EL (cell line): ENCODE measurements at regions not wholly inside any gene's neighbourhood (a gene's known extent, or its start where the extent isn't known, plus 50 kb on each side); places are given as distances from the start of the nearest gene placed in this dataset.

Source experiments
- DNase-seq: peaks from one replicate; pipeline ENCODE4 v3.0.0-alpha.2; 2016

DNA sequence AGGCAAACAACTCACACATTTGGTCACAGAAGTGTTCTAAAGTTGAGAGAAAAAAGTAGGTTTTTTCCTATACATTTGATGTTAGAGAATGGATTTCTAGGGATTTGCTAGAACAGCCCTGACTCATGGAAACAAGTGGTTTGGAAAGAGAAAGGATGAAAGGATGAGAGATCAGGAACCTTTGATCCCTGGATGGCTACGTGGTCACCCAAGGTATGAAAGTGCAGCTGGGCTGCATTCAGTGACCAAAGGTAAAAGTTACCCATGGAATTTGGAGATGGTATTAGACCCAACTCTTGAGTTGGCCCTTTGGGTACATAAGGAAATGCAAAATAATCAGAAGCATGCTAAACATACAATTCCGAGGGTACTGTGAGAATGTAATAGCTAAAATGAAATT lies 61.3 kb upstream of the SPIN1 start:
- no peak for DNase-seq

DNA sequence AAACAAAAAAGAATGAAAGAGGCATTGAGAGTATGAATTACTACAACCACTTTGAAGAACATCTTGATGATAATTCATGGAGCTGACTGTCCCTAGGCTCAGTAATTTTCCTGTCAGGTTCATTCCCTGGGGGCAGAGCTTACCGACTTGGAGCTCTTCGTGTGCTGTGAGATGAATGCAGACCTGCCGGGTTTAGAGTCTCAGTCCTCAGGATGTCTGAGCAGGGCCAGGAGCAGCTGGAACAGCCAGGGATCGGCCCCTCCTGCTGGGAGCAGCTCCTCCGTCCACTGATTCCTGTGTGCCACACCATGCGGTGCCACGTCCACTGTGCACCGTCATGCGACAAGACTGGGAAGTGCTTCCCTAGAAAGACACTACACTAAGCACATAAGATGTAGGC lies 62.2 kb upstream of the SPIN1 start:
- no peak for DNase-seq

DNA sequence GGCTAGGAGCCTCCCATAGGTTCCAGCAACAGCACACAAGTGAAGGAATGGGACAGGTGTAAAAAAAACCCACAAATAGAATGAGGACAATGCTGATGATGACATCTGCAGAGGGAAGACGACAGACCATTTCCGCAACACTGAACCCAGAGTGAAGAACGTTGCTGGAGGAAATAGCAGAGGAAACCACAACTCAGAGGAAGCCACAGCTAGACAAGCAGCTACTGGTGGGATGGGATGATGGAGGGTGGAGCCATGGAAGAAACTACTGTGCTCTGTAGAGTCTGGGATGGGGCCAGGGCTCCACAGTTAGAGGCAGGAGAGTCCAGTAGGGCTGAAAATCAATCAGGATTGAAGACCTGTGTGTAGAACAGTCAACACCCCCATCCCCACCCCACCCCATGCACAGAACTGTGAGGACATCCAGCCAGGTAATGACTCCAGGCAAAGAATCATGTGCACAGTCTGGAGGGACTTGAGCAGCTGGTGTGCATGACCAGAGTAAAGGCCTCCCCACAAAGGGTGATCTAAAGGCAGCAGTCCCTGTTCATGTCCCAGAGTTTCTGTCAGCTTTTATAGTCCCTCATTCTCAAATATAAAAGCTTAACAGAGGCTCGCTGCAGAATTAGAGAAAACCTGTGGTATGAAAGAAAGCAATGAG lies 65.2 kb upstream of the SPIN1 start:
- peak; percentile 61 for DNase-seq

DNA sequence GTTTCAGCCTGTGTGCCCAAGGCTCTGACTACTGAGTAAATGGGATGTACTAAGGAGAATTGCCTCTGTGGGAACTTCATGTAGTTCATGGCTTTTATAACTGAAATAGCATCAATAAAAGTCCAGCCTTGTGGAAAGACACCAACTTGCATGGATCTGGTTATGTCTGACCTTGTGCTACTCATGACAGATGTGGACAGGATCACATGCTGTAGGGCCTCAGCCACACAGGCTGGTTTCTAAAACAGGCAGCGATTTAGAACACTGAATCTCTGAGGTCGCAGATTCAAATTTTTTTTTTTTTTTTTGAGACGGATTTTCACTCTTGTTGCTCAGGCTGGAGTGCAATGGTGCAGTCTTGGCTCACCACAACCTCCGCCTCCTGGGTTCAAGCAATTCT lies 66.5 kb upstream of the SPIN1 start:
- DNase-seq = no peak

DNA sequence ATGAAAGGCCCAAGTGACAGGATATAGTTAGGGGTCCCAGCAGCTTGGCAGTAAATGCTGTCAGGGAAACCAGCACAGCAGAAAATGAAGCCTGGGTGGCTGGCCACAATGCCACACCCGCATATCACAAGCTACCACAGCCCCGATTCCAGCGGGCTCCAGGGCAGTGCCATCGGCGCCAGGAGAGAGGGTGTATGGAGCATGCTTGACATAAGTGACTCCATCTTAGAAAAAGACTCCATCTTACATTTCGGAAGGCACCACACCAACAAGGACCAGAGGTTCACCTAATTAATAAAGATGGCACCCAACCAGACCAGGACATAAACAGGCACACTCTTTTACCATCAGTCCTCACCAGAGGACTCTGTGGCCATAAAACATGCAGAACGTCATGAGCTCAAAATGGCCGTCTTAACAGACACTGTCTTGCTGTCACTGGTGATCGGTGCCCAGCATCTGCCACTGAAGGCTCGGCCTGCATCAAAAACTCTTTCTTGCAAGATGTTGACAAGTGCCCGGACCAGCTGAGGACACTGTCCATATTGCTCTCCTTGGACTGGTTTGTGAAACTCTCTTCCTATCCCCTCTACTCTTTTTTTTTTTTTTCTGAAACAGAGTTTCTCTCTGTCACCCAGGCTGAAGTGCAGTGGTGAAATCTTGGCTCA lies 67.4 kb upstream of the SPIN1 start:
- DNase-seq = no peak

DNA sequence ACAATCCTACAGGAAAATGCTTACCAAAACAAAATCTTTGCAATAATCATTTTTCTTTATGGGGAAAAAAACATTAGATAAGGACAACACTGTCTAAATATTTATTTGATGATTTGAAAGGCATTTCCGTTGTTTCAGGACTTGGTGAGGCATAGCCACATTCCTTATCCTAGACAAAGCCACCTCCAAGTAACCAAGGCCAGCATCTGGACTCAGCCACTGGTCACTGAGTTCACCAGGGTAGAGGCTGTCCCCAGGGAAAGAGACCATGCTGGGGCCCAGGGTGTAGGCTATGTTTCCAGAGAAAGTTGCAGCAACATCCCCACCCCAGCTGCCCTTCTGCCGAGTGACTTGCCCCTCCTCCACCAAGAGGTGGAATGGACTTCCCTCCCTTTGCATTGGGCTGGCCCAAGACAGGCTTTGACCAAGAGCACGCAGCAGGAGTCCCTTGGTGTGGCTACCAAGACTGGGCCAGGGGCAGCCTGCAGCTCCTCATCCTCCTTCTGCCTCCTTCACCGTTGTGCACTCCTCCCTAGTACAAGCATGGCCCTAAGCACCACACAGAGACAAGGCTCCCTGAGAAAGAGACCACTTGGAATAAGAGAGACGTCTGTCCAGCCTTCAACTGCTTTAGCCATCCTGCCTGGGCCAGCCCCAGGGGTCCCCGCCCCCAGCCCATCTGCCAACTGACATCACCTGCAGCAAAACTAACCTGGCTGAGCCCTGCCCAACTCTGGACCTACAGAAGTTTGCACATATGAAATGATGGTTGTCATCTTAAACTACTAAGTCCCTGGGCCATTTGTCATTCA lies 68.1 kb upstream of the SPIN1 start:
- peak; percentile 65 for DNase-seq

DNA sequence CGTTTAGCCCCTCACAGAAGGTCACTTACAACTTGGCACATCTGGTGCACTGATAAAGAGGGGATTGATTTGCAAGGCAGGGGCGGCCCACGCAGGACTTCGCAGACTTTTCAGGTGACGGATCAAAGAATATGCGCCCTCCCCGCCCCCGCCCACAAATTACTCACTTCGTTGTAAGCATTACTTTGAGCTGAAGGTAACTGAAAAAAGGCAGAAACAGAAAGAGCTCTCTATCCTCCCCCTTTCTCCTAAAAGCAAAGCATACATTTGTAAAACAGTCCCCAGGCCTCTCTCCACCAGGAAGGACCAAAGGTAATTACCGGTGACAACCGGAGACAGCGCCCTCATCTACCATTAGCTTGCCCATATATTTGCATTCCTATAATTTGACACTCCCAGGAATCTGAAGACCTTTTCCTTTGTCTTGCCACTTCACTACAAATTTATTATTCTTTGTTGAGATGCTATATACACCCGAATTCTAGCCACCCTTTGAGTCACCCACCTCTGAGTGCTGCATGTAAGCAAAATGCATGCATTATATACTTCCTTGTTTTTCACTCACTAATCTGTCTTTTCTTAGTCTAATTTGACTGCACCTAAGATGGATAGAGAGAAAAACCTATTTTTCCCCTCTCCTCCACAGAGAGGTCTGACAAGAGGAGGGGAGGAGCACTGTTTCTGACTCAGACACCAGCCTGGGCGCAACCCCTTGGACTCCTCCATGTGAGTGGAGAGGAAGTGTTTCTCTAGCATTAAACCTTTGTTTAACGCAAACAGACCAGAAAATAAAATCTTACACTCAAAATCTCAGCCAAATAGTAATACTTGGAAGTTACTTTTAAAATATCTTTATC lies 74.7 kb upstream of the SPIN1 start:
- no peak for DNase-seq

DNA sequence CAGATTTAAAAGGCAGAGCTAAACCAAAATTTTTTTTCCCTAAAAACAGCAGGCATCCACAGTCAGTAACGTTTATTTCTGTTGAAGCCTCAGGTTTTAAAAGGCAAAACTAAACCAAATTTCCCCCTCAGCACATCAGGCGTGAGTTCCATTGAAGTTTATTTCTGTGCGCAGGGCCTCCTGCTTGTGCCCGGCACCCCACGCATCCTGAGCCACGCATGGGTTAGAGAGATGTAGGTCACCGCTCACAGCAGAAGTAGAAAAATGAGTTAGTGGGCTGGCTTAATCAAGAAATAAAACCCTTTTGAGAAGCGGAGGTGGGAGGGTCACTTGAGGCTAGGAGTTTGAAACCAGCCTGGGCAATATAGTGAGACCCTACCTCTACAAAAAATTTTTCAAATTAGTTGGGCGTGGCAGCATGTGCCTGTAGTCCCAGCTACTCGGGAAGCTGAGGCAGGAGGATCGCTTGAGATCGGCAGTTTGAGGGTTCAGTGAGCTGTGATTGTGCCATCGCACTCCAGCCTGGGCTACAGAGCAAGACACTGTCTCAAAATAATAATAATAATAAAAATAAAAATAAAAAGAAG lies 75.6 kb upstream of the SPIN1 start:
- DNase-seq = no peak

DNA sequence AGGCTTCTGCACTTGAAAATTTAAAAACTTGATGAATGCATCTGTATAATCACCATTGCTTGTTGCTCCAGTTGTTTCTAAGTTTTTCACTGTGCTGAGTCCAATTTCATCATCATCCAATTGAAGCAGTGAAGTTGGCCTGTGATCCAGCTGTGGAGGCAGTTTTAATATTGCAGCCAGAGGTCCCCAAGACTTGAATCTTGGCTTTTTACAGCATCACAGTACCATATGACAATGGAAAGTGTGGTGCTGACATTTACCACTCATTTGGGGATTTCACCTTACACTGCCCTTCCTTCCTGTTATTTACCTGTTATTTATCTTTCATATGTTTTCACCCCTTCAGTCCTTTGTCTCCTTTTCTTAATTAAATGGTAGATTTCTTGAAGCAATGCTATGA lies 76.2 kb upstream of the SPIN1 start:
- DNase-seq = no peak

DNA sequence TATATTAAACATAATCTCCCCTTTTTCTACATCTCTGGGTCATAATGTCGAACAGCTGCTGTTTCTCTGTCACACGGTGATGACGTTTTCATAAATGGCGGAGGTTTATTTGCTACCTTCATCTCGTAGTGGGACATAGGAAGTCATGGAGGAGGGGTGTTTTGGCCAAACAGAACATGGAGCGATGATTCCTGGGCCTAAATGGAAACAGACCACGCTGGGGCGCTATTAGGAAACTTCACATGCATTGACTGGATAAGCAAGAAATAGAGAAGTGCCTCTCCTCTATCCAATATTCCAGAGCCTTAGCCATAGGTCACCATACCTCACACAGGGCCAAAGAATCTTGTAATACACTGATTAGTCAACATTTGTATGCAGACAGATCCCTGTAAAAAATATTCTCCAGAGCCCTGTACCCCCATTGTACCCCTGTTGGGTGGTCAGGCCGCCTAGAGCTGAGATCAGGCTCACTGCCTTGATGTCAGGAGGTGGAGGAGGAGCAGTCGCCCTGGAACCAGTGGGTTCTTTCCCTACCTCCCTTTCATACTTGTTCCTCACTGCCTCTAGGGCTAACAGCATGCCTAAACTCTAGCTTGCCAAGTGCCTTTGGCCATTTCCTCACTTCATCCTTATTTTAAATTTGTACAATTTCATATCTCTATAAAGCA lies 77.8 kb upstream of the SPIN1 start:
- no peak for DNase-seq

DNA sequence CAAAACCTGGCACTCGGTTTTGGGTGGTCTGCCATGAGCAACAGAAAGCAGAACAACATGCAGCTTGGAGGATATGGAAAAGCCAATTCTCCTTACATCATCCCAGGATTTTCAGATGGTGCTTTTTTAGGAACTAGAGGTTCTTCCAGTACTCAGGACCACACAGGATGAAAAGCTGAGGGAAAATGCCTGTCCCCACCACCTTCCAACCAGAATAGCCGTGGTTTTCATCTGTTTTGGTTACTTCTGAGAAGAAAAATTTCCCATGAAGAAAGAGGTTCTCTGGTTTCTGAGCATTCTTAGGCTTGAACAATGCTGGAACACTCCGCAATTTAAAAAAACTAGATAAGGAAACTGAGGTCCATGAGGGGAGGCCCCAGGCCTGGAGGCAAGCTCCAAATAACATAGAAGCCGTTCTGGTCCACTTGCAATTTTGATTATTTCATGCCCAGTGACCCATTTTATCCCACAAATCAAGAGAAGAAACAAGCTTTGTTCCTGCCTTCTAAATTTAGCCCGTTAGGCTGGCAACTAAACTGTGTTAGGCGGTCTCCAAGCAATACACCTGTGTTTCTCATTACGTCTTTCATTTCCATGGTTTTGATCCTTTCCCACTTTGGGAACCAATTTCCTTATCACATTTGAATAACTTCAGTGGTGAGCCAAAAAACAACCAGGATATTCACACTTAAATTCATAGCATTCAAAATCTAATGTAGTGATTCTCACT lies 79.2 kb upstream of the SPIN1 start:
- no peak for DNase-seq

DNA sequence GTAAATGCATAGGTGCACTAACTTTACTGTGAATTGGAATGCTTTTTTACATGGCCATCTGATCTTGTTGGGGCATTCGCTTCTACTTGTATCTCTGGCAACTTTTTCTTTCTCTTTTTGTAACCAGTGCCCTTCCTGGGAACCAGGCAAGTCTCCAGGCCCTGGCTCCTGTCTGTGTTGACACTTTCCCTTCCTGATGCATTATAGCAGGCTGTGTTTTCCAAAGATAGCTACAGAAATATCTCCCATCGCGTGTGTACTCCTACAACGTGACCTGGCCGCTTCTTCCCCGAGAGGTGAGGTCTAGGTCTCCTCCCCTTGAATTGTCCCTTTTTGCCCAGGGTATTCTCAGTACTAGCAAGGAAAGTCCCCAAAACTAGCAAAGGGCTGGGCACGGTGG lies 81.1 kb upstream of the SPIN1 start:
- no peak for DNase-seq

DNA sequence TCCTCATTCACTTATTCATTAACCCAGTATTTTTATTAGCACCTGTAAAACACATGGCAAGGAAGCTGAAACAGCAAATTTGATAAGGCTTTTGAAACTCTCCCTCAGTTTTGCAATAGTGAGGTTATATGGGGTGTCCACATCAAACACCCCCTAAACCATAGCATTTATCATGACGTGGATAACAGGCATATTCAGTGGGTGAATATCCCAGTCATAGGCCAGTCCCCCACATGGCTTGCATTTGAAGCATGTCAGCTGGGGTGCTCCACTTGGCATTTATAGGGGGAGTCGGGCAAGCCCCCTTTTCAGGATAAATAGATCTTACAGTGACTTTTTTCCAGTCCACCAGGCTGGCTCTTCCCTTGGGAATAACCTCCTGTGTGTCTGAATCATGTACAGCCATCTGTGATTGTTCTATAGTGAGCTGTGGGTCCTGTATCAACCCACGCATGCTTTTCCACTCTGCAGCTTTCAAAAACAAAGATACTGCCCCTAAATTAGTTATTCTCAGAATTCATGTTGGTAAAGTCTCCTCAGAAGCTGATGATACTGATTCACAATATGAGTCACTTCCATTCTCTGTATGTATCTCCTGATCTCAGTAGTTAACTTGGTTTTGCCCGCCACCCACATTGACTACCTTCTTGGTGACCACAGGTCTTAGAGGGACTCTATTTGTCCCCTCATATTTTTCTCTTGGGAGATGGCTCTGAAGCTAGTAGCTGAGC lies 84.4 kb upstream of the SPIN1 start:
- peak; percentile 61 for DNase-seq

DNA sequence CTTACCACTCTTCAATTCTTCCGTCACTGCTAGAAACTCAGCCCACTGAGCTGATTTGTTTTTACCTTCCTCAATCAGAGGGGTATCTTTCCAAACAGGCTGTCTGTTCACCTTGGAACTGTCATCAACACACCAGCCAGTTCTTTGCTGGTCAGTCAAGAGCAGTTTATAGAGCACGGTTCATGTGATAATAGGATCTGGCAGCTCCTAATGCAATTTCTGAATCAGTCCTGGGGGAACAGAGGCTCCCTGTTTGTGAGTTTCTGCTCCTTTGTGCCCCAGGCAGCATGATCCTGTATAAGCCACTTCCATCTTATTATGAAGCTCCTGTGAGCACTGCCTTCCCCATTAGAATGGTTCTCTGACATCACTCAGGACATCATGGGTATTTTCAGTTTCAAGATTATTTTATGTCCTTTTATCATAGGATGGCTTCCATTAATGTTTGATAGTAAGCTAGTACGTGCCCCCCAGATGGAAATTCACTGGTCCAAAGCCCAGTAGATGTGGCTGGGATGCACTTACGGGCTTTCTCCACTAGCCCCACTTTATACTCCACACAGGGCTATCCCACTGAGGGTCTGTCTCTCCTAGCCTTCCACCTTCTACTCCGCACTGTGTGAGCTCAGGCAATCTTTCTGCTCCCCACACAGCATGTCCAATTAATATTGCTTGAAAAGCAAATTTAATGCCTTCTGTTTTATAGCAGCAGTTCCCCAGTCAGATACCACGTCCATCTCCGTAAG lies 85.5 kb upstream of the SPIN1 start:
- DNase-seq = no peak

DNA sequence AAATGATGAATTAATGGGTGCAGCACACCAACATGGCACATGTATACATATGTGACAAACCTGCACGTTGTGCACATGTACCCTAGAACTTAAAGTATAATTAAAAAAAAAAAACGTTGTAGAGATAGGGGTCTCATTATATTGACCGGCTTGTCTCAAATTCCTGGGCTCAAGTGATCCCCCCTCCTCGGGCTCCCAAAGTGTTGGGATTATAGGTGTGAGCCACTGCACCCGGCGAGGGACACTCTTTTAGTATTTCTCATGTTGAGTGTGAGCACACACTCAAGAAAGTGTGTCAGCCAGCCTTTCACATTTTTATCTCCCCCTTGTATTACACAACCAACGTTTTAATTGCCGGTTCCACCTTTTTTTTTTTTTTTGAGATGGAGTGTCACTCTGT lies 87.7 kb upstream of the SPIN1 start:
- no peak for DNase-seq

DNA sequence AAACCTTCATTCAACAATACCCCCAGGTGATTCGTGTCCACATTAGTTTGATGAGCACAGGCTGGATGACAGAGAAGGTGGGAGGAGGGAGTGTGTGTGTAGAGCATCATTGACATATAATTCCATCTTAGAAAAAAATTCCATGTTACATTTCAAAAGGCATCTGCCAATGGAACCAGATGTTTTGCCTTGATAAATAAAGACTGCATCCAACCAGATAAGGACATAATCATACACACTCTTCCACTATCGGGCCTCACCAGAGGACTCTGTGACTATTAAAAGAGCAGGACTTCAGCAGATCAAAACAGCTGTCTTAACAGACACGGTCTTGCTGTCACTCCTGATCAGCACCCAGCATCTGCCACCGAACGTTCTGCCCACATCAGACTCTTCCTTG lies 96.4 kb upstream of the SPIN1 start:
- no peak for DNase-seq

DNA sequence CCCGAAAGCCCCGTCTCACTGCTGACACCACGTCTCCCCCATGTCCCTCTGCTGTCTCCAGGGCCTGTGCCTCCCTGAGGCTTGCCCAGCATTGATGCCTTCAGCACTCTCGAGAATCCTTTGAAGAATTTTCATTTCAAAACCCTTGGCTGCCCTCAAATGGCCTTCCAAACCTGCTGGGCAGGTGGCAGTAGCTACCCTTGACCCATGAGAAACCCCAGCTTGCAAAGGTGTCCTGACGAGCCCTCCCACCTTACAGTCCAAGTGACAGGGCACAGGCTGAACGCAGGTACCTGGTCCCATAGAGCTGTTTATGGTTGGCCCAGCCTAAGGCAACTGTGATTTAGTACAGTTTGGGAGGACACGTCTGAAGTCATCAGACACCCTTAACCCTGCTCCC lies 97.2 kb upstream of the SPIN1 start:
- DNase-seq = no peak

DNA sequence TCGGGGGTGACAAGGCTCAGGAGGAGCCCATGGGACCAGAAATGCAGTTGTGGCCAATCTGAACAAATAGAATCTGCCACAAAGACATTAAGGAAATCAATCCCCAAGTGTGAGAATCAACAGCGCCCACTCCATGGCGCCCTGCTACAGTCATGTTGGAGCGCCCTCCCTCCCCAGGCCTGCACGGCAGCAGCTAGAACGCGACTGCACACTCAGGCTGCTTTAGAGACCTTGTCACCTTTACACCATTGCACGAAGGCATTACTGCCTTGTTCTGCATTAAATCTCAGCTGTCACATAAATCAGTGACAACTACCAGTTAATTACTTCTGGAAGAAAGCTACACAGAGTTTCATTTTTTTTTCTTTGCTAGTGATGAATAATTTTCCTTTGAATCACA lies 98.7 kb upstream of the SPIN1 start:
- no peak for DNase-seq

DNA sequence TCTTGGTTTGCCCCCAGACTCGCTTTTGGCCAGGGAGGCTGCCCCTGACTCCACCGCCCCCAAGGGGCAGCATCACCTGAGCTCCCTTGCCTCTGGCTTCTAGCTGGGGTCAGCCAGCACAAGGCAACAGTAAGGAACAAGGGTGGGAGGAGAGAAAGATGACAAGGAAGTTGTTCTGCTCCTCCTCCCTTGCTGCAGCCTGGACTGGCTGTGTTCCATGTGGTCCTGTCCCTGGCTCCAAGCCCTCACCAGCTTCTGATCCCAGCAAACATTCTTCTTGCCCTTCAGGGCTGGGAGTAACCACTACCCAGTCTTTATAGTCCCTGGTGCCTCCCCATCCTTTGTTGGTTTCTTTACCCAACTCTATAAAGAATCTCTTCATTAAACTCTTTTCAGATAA lies 100.3 kb upstream of the SPIN1 start:
- peak; percentile 15 for DNase-seq

DNA sequence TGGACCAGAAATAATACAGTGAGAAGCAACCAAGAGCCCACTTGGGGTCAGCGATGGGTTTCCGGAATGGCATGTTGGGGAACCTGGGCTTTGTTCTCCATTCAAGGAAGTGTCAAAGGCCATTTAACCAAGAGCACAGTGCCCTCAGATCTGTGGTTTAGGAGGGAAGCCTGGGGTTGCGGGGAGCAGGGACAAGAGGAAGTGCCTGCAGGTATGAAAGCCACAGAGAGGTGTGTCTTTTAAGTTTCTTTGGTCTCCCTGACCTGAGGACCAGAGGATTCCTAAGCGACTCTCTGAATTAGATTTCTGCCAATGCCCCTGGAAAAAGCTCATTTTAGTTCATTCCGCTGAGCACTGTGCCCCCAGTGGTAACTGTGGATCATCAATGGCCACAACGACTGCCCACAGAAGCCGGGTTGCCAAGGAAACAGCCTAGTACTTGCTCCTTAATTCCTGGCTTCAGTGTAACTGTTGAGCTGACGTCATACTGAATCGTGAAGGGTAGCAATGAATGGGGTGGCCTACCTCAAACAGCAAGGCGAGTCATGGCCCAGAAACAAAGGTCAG lies 107.3 kb upstream of the SPIN1 start:
- no peak for DNase-seq
